Omental fat pad (tissue), 3 donors: ENCODE measurements at regions not wholly inside any gene's neighbourhood (a gene's known extent, or its start where the extent isn't known, plus 50 kb on each side); places are given as distances from the start of the nearest gene placed in this dataset.

ENCODE experiments used
- ATAC-seq: fragments of 150-250 bp; one replicate; pipeline ENCODE4 v1.9.1; 2016; ENCODE audit warnings: mild to moderate bottlenecking, moderate library complexity; ENCODE audit not compliant: low FRiP score
- DNase-seq: peaks from one replicate; pipeline ENCODE4 v3.0.0-alpha.2; 2019; ENCODE audit warnings: low spot score
- TF ChIP-seq, protein P1 (sequence below), 3 donors: fragments of 450-650 bp; IDR thresholded peaks; one replicate each; pipeline ENCODE4 v1.5.1; 2016 to 2017; ENCODE audit warnings: antibody characterized with exemption in 3 of 3, mild to moderate bottlenecking in 3 of 3, moderate library complexity in 2 of 3

DNA sequence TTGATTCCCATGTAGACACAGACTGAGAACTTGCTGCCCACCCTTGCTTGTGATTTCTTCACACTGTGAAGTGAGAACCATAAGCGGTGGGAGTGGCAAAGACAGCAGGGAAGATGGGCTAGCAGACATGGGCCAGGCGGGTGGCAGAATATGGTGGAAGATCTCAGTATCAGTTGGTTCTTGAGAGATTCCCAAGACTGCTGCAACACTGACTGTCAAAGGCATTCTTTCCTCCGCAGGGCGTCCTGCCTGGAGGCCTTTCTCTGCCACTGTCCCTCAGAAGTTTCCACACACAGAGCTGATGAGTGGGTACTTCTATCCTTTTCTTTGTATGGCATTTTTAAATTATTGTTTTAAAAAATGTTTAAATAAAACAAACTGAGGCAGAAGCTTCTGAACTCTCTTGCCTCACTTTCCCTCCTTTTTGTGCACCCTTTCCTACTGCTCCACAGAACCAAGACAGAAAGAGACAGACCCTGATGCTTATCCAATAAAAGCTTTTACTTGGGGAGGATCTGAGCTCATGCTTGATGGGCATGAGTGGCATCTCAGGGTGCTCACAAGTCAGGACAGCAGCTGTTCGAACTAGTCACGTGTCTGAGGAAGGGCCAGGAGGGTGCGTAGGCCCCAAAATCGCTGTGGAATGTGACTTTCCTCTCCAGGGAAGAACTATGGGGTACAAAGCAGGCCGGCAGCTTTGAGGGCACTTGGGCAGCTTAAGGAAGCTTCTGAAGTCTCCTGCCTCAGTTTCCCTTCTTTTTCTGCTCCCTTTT lies 104.7 kb upstream of the PCGF5 start:
- ATAC-seq (no peak), DNase-seq (no peak)
- TF ChIP-seq, protein P1, sequence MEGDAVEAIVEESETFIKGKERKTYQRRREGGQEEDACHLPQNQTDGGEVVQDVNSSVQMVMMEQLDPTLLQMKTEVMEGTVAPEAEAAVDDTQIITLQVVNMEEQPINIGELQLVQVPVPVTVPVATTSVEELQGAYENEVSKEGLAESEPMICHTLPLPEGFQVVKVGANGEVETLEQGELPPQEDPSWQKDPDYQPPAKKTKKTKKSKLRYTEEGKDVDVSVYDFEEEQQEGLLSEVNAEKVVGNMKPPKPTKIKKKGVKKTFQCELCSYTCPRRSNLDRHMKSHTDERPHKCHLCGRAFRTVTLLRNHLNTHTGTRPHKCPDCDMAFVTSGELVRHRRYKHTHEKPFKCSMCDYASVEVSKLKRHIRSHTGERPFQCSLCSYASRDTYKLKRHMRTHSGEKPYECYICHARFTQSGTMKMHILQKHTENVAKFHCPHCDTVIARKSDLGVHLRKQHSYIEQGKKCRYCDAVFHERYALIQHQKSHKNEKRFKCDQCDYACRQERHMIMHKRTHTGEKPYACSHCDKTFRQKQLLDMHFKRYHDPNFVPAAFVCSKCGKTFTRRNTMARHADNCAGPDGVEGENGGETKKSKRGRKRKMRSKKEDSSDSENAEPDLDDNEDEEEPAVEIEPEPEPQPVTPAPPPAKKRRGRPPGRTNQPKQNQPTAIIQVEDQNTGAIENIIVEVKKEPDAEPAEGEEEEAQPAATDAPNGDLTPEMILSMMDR (IDR thresholded peaks at IDR 0.05), result no peak

DNA sequence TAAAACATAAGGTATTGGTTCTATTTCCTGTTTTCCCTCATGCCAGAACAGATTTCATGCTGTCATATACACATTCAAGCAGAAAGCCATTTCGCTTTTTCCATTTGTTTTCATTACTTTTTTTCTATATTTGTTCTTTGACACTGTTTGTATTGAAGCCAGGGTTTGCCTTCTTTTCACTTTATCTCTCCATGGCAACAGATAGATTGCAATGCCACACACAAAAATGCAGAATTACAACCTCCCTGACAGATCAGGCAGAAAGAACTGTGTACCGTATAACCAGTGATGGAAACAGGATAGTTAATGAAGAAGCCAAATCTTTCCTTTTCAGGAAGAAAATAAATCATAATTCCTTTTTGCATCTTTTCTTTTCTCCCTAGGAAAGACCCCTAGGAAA lies 103.0 kb upstream of the PCGF5 start:
- DNase-seq (no peak), ATAC-seq (no peak)
- TF ChIP-seq, protein P1 (IDR thresholded peaks at IDR 0.05), result no peak

DNA sequence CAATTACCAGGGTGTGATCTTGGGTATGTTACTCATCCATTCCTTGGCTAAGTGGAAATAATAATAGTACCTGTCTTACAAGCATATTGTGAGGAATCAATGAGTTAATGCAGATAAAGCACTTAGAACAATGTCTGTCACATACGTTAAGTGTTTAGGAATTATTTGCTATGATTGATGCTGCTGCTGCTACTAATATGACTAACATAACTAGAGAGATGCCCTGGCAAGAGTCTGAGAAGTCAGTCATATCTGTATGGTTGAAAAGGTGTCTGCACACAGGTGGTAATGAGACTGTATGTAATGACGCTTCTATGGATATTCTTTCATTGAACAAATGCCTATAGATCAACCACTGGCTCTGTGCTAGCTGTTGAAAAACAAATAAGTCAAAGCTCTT lies 100.1 kb upstream of the PCGF5 start:
- TF ChIP-seq, protein P1 (IDR thresholded peaks at IDR 0.05), result no peak
- no peak for ATAC-seq
- DNase-seq, result no peak

DNA sequence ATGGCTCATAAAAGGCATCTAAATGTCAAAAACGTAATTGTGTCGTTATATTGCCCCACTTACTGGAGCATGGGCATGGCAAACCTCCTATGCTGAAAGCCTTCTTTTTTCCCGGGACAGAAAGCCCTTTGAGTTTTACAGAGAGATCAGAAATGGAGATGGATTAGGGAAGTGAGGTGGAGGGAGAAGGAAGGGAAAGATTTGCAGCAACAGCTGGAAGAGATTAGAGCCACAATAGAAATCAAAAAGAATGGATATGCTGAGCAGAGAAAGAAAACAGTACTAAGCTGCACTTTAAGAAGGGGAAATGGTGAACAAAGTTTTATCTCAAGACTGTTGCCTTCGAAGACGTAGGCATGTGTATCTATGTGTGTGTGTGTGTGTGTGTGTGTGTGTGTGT lies 97.2 kb upstream of the PCGF5 start:
- TF ChIP-seq, protein P1 (IDR thresholded peaks at IDR 0.05), result no peak
- ATAC-seq (no peak), DNase-seq (no peak)

DNA sequence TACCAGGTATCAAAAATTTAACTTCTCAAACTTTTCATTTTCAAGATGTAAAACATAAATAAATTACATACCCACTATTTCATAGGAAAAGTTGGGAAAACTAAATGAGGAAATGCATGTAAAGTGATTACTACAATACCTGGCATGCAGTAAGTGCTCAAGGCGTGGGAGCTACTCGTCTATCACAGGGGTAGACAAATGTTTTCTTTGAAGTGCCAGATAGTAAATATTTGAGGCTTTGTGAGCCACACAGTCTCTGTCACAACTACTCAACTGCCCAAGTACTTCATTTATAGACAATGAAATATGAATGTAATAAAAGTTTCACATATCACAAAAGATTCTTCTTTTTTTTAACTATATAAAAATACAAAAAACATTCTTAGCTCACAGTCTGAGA lies 96.4 kb upstream of the PCGF5 start:
- TF ChIP-seq, protein P1 (IDR thresholded peaks at IDR 0.05), result no peak
- ATAC-seq, result no peak
- DNase-seq, result no peak

DNA sequence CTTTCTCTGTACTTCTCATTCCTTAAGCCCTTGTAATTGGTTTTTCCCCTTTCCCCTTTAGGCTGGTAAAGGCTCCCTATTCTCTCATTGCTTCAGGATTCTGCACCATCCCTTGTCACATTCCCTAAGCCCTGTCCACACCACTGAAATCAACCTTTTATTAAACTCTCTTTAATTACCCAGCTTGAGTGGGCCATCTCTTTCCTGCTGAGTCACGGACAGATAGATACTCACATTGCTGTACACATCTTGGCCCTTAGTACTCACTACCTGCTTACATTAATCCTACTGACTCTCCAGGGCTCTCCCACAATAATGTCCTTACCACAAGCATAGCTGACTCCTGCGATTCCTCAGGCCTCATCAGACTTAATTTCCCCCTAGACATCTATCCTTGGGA lies 94.0 kb upstream of the PCGF5 start:
- no peak for ATAC-seq
- no peak for DNase-seq

More for the DNA sequence above, 94.0 kb upstream of the PCGF5 start:
- TF ChIP-seq, protein P1 (IDR thresholded peaks at IDR 0.05), result no peak
